Stomach (tissue), 4 donors: ENCODE measurements at regions not wholly inside any gene's neighbourhood (a gene's known extent, or its start where the extent isn't known, plus 50 kb on each side); places are given as distances from the start of the nearest gene placed in this dataset.

Experiments
- CTCF ChIP-seq, 7 experiments: fragments of 450-650 bp in 4 of 7; fragments of 200-600 bp in 3 of 7; sonication (generic) in 3 of 7; IDR thresholded peaks; one replicate each; pipeline ENCODE4 v1.5.1; 2016 to 2019; ENCODE audit warnings: antibody characterized with exemption in 7 of 7, control low read depth in 2 of 7, mild to moderate bottlenecking in 1 of 7
- POLR2A ChIP-seq, 4 donors: fragments of 450-650 bp; IDR thresholded peaks; one replicate each; pipeline ENCODE4 v1.6.1; 2016; ENCODE audit warnings: antibody characterized with exemption in 4 of 4, control low read depth in 2 of 4, mild to moderate bottlenecking in 1 of 4, moderate library complexity in 1 of 4
- POLR2AphosphoS5 ChIP-seq, 3 donors: sonication (generic); formaldehyde crosslinking; IDR thresholded peaks; one replicate each; pipeline ENCODE4 v1.6.1; 2016; ENCODE audit warnings: antibody characterized with exemption in 3 of 3

- no peak for TF ChIP-seq CTCF (IDR thresholded peaks at IDR 0.05)
- TF ChIP-seq POLR2AphosphoS5 (IDR thresholded peaks at IDR 0.05) = no peak
- TF ChIP-seq POLR2A (IDR thresholded peaks at IDR 0.05) = no peak
Observed at GRCh38 chr10:88101666-88102065, 238.2 kb downstream of the PTEN start.
